ENCODE measurements at regions not wholly inside any gene's neighbourhood (a gene's known extent, or its start where the extent isn't known, plus 50 kb on each side); places are given as distances from the start of the nearest gene placed in this dataset.

DNA sequence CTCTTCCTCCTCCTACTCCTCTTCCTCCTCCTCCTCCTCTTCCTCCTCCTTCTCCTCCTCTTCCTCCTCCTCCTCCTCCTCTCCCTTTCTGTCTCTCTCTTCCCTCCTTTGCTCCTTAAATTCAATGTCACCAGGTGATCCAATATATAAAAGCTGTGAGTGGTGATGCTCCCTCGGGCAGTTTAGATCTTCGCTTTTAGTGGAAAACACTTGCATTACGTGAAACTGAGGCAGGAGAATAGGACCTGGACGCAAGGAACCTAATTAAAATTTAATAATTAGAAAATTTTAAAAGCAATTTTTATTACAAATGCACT lies 279.7 kb downstream of the XXYLT1 start:
- DNase-seq (ENCODE audit: low spot score in 2 of 2) = no peak
- Histone ChIP-seq H3K4me1 (no peaks in the 10 kb centered on the region), H3K4me3 (no peak overlapping the region), H3K9me3 (no peaks in the 10 kb centered on the region), H3K27me3 (ENCODE audit: low read depth) (no peaks in the 10 kb centered on the region), H3K36me3 (replicated peaks) (no peaks in the 10 kb centered on the region)
- in situ Hi-C loops (cut with MboI; ENCODE audit: low sequenced_read_pairs) = no loop called here

DNA sequence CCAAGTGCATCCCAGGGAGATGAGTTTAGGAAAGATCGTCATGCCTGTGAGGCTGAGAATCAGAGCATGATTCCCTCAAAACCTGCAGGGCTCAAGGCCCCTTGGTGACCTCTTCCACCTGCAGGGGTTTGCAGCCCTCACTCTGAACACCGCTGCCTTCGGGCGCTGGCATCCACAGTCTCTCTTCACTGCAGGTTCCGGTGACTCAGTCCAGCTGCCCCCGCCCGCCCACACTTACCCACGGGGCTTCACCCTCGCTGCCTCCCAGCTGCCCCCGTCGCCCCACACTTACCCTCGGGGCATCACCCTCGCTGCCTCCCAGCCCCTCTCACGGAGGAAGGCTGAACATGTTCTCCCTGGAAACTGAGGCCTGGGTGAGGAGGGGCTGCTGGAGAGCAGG lies 277.1 kb downstream of the XXYLT1 start:
- Histone ChIP-seq H3K27me3 (ENCODE audit: low read depth) (no peaks in the 10 kb centered on the region), H3K9me3 (no peaks in the 10 kb centered on the region), H3K4me1 (no peaks in the 10 kb centered on the region), H3K36me3 (replicated peaks) (no peaks in the 10 kb centered on the region), H3K4me3 (no peak overlapping the region)
- no peak for DNase-seq (ENCODE audit: low spot score in 2 of 2)
- in situ Hi-C loops (cut with MboI; ENCODE audit: low sequenced_read_pairs) = no loop called here

DNA sequence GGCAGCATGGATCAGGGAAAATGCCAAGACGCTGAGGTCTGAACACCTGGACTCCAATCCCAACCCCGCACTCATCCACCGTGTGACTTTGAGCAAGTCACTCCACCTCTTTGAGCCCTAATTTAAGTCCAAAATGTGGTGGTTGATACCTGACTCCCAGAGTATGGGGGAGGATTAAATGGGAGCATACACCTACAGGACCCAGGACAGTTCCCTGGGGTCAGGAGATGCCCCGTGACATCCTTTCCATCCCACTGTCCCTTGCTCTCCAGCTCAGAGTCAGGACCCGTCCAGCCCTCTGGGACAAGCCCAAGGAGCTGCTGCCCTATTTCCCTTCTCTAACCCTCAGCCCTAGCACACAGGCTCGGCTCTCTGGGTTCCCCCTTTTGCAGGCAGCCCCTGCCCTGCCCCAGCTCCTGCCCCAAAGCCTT lies 276.4 kb downstream of the XXYLT1 start:
- Histone ChIP-seq H3K4me1 (no peaks in the 10 kb centered on the region), H3K36me3 (replicated peaks) (no peaks in the 10 kb centered on the region), H3K9me3 (no peaks in the 10 kb centered on the region), H3K27me3 (ENCODE audit: low read depth) (no peaks in the 10 kb centered on the region), H3K4me3 (no peak overlapping the region)
- DNase-seq (ENCODE audit: low spot score in 2 of 2) = no peak
- in situ Hi-C loops (cut with MboI; ENCODE audit: low sequenced_read_pairs) = no loop called here

DNA sequence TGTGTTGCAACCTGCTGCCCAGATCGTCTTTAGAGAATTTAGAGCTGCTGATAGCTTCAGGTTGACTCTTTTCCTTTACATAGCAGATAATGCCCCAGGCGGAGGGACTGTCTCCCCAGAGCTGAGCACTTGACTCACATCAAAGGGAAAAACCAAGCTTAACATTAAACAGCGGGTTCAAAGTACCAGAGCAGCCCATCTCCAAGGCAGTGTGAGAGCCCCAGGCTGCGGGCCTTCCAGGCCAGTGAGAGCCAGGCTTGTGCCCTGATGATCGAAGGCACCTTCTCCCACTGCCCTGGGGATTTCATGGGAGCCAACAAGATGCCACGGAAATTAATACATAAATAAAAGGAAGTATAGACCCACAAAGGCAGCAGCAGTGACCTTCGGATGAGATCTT lies 275.6 kb downstream of the XXYLT1 start:
- H3K36me3 ChIP-seq (replicated peaks) = no peaks in the 10 kb centered on the region
- no peak overlapping the region for H3K4me3 ChIP-seq
- in situ Hi-C loops (cut with MboI; ENCODE audit: low sequenced_read_pairs) = no loop called here
- H3K27me3 ChIP-seq (ENCODE audit: low read depth) = no peaks in the 10 kb centered on the region
- DNase-seq (ENCODE audit: low spot score in 2 of 2) = no peak
- no peaks in the 10 kb centered on the region for H3K9me3 ChIP-seq
- no peaks in the 10 kb centered on the region for H3K4me1 ChIP-seq

DNA sequence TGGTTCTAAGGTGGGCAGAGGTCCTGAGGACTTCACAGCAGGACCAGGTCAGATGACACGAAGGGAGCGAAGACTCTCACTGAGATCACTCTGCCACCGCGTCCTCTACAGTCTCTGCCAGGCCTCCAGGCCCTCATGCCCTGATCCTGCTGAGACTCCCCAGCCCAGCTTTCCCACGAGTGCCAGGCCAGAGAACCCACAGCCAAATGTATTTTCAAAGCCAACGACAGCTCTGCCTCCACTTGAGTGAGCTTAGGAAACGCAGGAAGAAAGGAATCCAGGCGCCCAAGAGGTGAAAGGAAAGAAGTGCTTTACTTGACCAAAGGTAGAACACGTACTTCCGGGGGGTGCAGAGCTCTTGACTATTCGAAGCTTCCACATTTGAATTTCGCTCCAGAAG lies 275.0 kb downstream of the XXYLT1 start:
- in situ Hi-C loops (cut with MboI; ENCODE audit: low sequenced_read_pairs) = no loop called here
- DNase-seq (ENCODE audit: low spot score in 2 of 2) = no peak

DNA sequence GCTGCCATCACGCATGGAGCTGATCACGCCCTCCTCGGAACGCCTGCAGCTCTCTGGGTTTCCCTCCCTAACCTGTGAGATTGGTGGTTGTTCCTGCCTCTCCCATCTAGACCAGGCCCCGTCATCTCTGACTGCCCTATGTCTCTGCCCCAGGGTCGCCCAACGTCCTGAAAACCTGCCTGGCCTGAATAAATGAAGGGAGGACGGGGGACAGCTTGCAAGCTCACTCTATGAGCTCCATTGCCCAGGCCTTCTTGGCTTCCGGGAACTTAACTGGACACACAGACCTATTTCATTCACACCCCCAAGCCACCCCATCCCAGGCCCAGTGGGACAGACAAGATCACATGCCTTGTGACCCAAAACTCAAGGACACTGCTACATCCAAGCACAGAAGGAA lies 274.2 kb downstream of the XXYLT1 start:
- H3K27me3 ChIP-seq (ENCODE audit: low read depth) = no peaks in the 10 kb centered on the region
- DNase-seq (ENCODE audit: low spot score in 2 of 2) = no peak
- in situ Hi-C loops (cut with MboI; ENCODE audit: low sequenced_read_pairs) = no loop called here
- H3K36me3 ChIP-seq (replicated peaks) = no peaks in the 10 kb centered on the region
- no peaks in the 10 kb centered on the region for H3K9me3 ChIP-seq
- no peak overlapping the region for H3K4me3 ChIP-seq
- no peaks in the 10 kb centered on the region; the same call in 1 of the 2 replicates for H3K4me1 ChIP-seq

More for the DNA sequence above, 275.0 kb downstream of the XXYLT1 start:
- Histone ChIP-seq H3K27me3 (ENCODE audit: low read depth) (no peaks in the 10 kb centered on the region), H3K4me1 (no peaks in the 10 kb centered on the region), H3K4me3 (no peak overlapping the region), H3K36me3 (replicated peaks) (no peaks in the 10 kb centered on the region), H3K9me3 (no peaks in the 10 kb centered on the region)

DNA sequence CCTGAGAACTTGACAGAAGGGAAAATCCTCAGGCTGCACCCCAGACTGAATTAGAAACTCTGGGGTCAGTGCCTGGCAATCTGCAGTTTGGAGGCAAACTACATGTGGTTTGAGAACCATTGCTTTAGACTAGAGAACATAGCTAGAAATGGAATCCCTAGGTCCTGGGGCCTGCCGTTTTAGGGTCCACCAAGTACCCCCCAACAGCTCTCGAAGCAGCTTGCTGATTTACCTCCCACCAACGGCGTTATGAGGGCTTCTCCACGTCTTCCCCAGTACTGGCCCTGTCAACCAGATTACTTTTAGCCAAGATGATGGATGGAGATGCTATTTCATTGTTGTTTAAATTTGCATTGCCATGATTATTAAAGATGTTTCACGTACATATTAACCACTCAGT lies 272.5 kb downstream of the XXYLT1 start:
- no peaks in the 10 kb centered on the region for H3K9me3 ChIP-seq
- no peak overlapping the region for H3K4me3 ChIP-seq
- in situ Hi-C loops (cut with MboI; ENCODE audit: low sequenced_read_pairs) = no loop called here
- H3K27me3 ChIP-seq (ENCODE audit: low read depth) = no peaks in the 10 kb centered on the region
- H3K36me3 ChIP-seq (replicated peaks) = no peaks in the 10 kb centered on the region
- DNase-seq (ENCODE audit: low spot score in 2 of 2) = no peak
- H3K4me1 ChIP-seq = peaks cover 4% of the 10 kb centered on the region; the same call in 1 of the 2 replicates

DNA sequence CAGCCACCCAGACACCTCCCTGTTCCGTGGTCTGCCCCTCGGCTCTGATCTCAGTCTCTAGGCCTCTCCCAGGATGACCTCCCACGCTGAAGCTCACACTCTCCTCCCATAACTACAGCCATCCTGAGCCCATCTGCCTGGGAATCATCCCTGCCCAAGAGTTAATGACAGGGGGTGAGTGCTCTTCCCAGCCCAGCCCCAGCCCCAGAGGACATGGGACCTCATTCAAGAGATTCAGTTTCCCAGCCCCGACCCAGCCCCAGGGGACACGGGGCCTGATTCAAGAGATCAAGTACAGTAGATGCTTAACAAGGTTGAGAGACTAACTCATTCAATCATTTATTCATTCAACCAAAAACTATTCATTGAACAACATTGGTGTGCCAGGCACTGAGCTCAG lies 272.0 kb downstream of the XXYLT1 start:
- Histone ChIP-seq H3K4me1 (peaks cover 4% of the 10 kb centered on the region; the same call in 1 of the 2 replicates), H3K9me3 (no peaks in the 10 kb centered on the region), H3K4me3 (no peak overlapping the region), H3K27me3 (ENCODE audit: low read depth) (no peaks in the 10 kb centered on the region), H3K36me3 (replicated peaks) (no peaks in the 10 kb centered on the region)
- in situ Hi-C loops (cut with MboI; ENCODE audit: low sequenced_read_pairs) = no loop called here
- no peak for DNase-seq (ENCODE audit: low spot score in 2 of 2)

DNA sequence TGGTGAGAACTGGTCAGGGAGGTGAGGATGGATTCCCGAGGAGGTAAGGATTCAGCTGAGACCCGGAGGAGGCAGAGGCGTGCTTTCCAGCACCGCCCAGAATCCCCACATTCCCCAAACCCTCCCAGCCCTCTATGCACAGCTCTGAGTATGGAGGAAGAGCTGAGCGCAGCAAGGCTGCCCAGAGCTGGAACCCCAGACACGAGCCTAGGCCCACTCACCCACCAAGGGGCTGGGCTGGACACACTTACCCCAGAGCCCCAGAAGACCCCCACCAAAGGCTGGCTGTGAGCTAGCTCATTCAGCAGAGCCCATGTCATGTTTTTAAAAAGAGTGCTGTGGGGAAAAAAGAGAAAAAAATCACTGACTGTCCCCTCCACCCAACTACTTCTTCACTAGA lies 271.5 kb downstream of the XXYLT1 start:
- H3K36me3 ChIP-seq (replicated peaks) = no peaks in the 10 kb centered on the region
- H3K4me3 ChIP-seq = no peak overlapping the region
- peaks cover 4% of the 10 kb centered on the region; the same call in 1 of the 2 replicates for H3K4me1 ChIP-seq
- in situ Hi-C loops (cut with MboI; ENCODE audit: low sequenced_read_pairs) = no loop called here
- no peak for DNase-seq (ENCODE audit: low spot score in 2 of 2)
- H3K9me3 ChIP-seq = no peaks in the 10 kb centered on the region
- no peaks in the 10 kb centered on the region for H3K27me3 ChIP-seq (ENCODE audit: low read depth)

DNA sequence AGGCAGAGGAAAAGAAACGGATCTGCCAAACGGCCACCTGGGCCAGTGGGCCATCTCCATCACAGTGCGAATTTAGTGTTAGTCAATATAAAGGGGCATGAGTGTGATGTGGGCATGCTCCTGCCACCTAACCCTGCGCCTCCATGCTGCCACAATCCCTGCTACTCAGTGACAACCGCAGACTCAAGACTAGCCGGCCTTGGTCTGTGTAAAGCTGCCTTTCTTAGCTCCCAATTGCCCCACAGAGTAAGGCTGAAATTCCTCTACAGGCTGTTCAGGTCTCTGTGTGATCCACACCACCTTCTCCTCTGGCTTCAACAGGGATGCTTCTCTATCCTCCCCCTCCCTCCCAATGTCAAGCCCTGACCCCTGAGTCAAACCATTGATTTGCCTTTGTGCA lies 269.7 kb downstream of the XXYLT1 start:
- Histone ChIP-seq H3K4me1 (peaks cover 4% of the 10 kb centered on the region; the same call in 1 of the 2 replicates), H3K36me3 (replicated peaks) (no peaks in the 10 kb centered on the region), H3K4me3 (no peak overlapping the region), H3K27me3 (ENCODE audit: low read depth) (no peaks in the 10 kb centered on the region), H3K9me3 (no peaks in the 10 kb centered on the region)
- in situ Hi-C loops (cut with MboI; ENCODE audit: low sequenced_read_pairs) = no loop called here
- DNase-seq (ENCODE audit: low spot score in 2 of 2) = no peak

DNA sequence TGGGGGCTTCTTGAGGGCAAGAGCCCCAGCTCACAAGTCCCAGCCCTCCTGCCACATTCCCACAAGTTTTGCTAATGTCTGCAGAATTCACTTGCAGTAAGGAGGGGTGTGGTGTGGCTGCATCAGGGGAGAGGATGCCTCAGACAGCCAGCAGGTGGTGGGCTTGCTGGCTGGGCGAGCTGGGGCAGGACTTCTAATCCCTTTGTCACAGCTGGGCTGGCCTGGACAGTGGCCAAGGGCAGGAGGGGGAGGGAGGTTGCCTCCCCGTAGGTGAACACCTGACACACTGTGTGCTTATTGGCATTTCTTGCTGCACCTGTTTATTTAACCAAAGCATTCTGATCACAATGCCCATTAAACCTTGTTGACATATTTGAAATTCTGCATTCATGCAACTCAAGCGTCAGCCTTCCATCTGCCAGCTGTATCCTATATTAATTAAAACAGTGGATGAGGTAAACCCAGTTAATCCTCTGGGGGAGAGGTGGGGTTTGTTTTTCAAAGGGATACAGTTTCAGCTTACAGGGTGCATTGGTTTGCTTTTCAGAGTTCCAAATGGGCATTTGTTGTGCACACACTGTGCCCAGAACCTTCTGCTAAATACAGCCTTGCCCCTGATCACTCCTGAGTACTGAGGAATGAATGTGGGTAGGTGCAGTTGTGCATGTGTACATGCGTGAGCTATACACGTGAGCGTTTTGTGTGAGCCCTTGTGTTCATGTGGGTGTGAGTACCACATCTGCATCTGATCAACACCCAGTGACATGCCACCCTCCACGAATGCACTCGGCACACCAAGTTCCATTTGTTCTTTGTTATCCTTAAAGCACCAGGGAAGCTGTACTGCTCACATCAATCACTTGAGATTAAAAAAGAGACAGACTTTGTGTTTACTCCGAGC lies 268.7 kb downstream of the XXYLT1 start:
- DNase-seq (ENCODE audit: low spot score in 2 of 2) = peak; percentile 30 to 75
- no peaks in the 10 kb centered on the region for H3K36me3 ChIP-seq (replicated peaks)
- H3K27me3 ChIP-seq (ENCODE audit: low read depth) = no peaks in the 10 kb centered on the region
- in situ Hi-C loops (cut with MboI; ENCODE audit: low sequenced_read_pairs) = no loop called here
- peaks cover 4% of the 10 kb centered on the region; the same call in 1 of the 2 replicates for H3K4me1 ChIP-seq
- no peak overlapping the region for H3K4me3 ChIP-seq
- H3K9me3 ChIP-seq = no peaks in the 10 kb centered on the region

DNA sequence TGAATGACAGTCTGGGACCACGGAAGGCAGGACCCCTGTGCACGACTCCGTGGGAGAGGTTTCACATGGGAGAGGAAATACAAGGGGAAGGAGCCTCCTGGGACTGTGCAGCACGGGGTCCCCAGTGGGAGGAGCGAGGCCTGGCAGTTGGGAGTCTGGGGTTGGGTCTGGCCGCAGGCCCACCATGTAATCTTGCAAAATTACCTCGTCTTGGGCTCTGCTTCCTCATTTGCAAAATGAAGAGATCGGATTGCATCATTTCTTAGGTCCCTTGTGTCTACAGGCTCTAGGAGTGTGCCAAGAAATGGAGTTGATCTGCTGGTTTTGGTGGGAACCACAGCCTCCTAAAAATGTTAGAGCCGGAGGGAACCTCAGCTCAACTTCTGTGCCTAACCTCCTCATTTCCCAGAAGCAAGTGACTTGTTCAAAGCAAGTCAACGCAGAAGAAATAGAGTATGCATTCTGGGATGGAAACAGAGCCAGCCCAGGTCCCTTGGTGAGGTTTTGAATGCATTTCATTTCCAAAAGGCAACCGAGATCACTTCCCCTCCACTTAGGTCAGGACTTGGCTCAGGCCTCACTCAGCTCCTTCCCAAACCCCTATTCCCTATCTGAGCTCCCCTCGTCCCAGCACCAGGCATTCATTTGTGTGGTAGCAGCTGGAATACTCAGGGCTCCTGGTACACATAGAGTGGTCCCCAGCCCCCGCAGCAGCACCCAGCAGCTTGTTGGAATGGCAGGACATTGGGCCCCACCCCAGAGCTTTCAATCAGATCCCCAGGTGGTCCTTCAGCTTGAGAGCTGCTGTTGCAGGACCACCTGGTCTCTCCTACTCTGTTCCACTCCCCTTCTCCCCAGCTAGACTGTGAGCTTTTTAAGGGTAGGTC lies 267.7 kb downstream of the XXYLT1 start:
- H3K9me3 ChIP-seq = no peaks in the 10 kb centered on the region
- no peak for DNase-seq (ENCODE audit: low spot score in 2 of 2)
- H3K27me3 ChIP-seq (ENCODE audit: low read depth) = no peaks in the 10 kb centered on the region
- no peak overlapping the region for H3K4me3 ChIP-seq
- in situ Hi-C loops (cut with MboI; ENCODE audit: low sequenced_read_pairs) = no loop called here
- peaks cover 4% of the 10 kb centered on the region; the same call in 1 of the 2 replicates for H3K4me1 ChIP-seq
- no peaks in the 10 kb centered on the region for H3K36me3 ChIP-seq (replicated peaks)

DNA sequence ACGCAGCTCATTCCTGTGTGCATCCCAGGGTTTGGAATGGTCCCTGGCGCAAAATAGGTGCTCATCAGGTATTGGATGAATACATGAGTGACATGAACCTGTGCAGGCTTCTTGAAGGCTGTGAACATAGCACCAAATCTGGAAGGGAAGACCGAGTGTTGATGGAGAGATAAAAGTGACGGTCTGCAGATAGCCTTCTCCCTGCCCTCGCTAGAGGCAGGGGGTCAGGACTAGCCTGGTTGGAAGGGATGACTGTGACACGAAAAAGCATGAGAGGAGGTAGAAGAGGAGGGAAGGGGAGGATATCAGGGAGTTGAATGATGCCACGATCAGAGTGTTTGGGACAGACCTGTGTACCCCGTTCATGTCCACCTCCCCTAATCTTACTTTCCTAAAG lies 267.1 kb downstream of the XXYLT1 start:
- Histone ChIP-seq H3K36me3 (replicated peaks) (no peaks in the 10 kb centered on the region), H3K27me3 (ENCODE audit: low read depth) (no peaks in the 10 kb centered on the region), H3K4me3 (no peak overlapping the region), H3K9me3 (no peaks in the 10 kb centered on the region), H3K4me1 (peaks cover 4% of the 10 kb centered on the region; the same call in 1 of the 2 replicates)
- in situ Hi-C loops (cut with MboI; ENCODE audit: low sequenced_read_pairs) = no loop called here
- DNase-seq (ENCODE audit: low spot score in 2 of 2) = no peak
